Endothelial cell of umbilical vein (primary cell): ENCODE measurements at regions not wholly inside any gene's neighbourhood (a gene's known extent, or its start where the extent isn't known, plus 50 kb on each side); places are given as distances from the start of the nearest gene placed in this dataset.

Experiments used
- EZH2 ChIP-seq: IDR thresholded peaks from 2 replicates; pipeline ENCODE4 v1.6.1; 2012; ENCODE audit warnings: borderline replicate concordance, low read depth, mild to moderate bottlenecking, moderate library complexity, low read length, inconsistent platforms; ENCODE audit not compliant: severe bottlenecking
- FOS ChIP-seq: IDR thresholded peaks from 2 replicates; pipeline ENCODE4 v1.6.1; 2011; ENCODE audit warnings: mild to moderate bottlenecking, low read length, moderate library complexity, borderline replicate concordance; ENCODE audit not compliant: insufficient read depth
- GATA2 ChIP-seq: IDR thresholded peaks from 2 replicates; pipeline ENCODE4 v1.7.0; 2011; ENCODE audit warnings: low read depth, mild to moderate bottlenecking, moderate library complexity, mixed read lengths, low read length; ENCODE audit not compliant: insufficient read length, insufficient read depth
- POLR2A ChIP-seq: IDR thresholded peaks from 2 replicates; pipeline ENCODE4 v1.6.1; 2012; ENCODE audit warnings: low read depth, mild to moderate bottlenecking, control low read depth, low read length
- POLR2AphosphoS5 ChIP-seq: IDR thresholded peaks from 2 replicates; pipeline ENCODE4 v1.6.1; 2012; ENCODE audit warnings: low read depth, mild to moderate bottlenecking, control low read depth, low read length, moderate library complexity; ENCODE audit not compliant: insufficient read depth
- TF ChIP-seq, protein P1 (sequence below), 2 donors: IDR thresholded peaks; 1 replicate in 1 of 2; 2 replicates in 1 of 2; pipeline ENCODE4 v1.5.1; 2011; ENCODE audit warnings: low read length in 2 of 2, mild to moderate bottlenecking in 2 of 2, moderate library complexity in 2 of 2, control low read depth in 1 of 2, inconsistent platforms in 1 of 2, low read depth in 1 of 2; ENCODE audit not compliant: insufficient read depth in 1 of 2; ENCODE audit errors: extremely low read depth in 1 of 2
- TF ChIP-seq, protein P2 (sequence below): IDR thresholded peaks from 2 replicates; pipeline ENCODE4 v1.6.1; 2011; ENCODE audit not compliant: insufficient read depth, insufficient read length

DNA sequence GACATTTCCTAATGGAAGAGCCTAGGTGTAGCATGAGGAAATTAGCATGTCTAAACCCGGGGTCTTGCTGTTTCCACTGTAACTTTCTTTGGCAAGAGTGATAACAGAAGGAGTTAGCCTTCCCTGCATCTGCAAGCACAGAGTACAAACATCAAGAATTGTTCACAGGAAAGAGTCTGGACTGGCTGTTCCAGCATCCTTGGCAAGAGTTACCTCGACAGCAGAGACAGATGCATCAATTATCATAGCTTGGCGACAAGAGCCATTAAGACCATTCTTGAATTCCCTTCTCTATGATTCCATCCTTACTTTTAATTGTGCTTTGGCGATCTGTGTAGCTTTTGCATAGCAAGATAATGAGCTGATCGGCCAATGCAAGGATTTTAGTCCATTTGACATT is 82.8 kb upstream of the RALGPS2 start:
- TF ChIP-seq, protein P1, sequence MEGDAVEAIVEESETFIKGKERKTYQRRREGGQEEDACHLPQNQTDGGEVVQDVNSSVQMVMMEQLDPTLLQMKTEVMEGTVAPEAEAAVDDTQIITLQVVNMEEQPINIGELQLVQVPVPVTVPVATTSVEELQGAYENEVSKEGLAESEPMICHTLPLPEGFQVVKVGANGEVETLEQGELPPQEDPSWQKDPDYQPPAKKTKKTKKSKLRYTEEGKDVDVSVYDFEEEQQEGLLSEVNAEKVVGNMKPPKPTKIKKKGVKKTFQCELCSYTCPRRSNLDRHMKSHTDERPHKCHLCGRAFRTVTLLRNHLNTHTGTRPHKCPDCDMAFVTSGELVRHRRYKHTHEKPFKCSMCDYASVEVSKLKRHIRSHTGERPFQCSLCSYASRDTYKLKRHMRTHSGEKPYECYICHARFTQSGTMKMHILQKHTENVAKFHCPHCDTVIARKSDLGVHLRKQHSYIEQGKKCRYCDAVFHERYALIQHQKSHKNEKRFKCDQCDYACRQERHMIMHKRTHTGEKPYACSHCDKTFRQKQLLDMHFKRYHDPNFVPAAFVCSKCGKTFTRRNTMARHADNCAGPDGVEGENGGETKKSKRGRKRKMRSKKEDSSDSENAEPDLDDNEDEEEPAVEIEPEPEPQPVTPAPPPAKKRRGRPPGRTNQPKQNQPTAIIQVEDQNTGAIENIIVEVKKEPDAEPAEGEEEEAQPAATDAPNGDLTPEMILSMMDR (IDR thresholded peaks at IDR 0.05; ENCODE audit: extremely low read depth in 1 of 2, insufficient read depth in 1 of 2, low read depth in 1 of 2, low read length in 2 of 2), result no peak
- TF ChIP-seq POLR2AphosphoS5 (no peak), POLR2A (no peak), EZH2 (no peak), GATA2 (no peak), FOS (no peak)
- TF ChIP-seq, protein P2, sequence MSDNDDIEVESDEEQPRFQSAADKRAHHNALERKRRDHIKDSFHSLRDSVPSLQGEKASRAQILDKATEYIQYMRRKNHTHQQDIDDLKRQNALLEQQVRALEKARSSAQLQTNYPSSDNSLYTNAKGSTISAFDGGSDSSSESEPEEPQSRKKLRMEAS, result no peak
